Activated CD8-positive, alpha-beta T cell treated with anti-CD3 and anti-CD28 coated beads for 36 hours (primary cell): ENCODE measurements at regions not wholly inside any gene's neighbourhood (a gene's known extent, or its start where the extent isn't known, plus 50 kb on each side); places are given as distances from the start of the nearest gene placed in this dataset.

Experiments used
- ATAC-seq: fragments of 200-7000 bp; cut with Tn5 transposase; one replicate; pipeline ENCODE4 v1.10.0; 2021; ENCODE audit warnings: mild to moderate bottlenecking, moderate library complexity
- CTCF ChIA-PET: fragments of 350-600 bp; sonication (Branson Sonifier 250); formaldehyde crosslinking; loops from one replicate; lab custom pipeline; 2021; ENCODE audit warnings: antibody characterized with exemption; lab: Charles Lee
- POLR2A ChIA-PET: fragments of 350-600 bp; sonication (Branson Sonifier 250); formaldehyde crosslinking; loops from one replicate; lab custom pipeline; 2021; ENCODE audit warnings: antibody characterized with exemption; lab: Charles Lee
- DNase-seq: peaks from one replicate; pipeline ENCODE4 v3.0.0-alpha.2; 2020
- H3K27ac Mint-ChIP-seq: one replicate; pipeline ENCODE4 v1.8.0; 2021; ENCODE audit warnings: mild to moderate bottlenecking, mixed read lengths
- H3K27me3 Mint-ChIP-seq: one replicate; pipeline ENCODE4 v1.8.0; 2021; ENCODE audit warnings: mixed read lengths
- H3K36me3 Mint-ChIP-seq: one replicate; pipeline ENCODE4 v1.8.0; 2021; ENCODE audit warnings: low read depth, mixed read lengths
- H3K4me1 Mint-ChIP-seq: one replicate; pipeline ENCODE4 v1.8.0; 2021; ENCODE audit warnings: low read depth, mixed read lengths
- H3K4me3 Mint-ChIP-seq: one replicate; pipeline ENCODE4 v1.8.0; 2021; ENCODE audit warnings: mild to moderate bottlenecking, moderate library complexity, mixed read lengths
- H3K9me3 Mint-ChIP-seq: one replicate; pipeline ENCODE4 v1.8.0; 2021; ENCODE audit warnings: mixed read lengths
- intact Hi-C: fragments of 100-400 bp; cut with micrococcal nuclease; formaldehyde crosslinking; loops from one replicate; pipeline ENCODE4 v1.10.0; 2022
- TF ChIP-seq, protein P1 (sequence below): fragments of 200-600 bp; IDR thresholded peaks from one replicate; pipeline ENCODE4 v1.8.0; 2022; ENCODE audit warnings: antibody characterized with exemption, mild to moderate bottlenecking

DNA sequence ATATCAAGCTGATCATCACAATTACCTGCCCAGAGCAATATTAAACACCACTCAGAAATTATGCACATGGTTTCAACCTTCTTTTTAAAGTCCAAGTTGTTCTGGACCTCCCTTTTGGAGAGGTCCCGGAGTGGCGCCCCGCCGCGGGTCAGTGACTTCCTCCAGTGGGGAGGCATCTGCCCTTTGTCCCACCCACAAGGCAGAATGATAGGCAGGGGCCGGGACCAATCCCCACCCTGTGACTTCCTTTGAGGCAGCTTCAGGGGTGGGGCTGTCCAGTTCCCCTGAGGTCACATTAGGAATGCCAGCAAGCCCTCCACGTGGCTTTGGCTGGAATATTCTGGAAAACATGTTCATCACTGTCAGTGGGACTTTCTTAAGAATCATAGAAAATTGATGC is 207.0 kb downstream of the ANKRD60 start:
- peaks cover 7% of the 10 kb centered on the region for H3K4me1 Mint-ChIP-seq
- no peaks in the 10 kb centered on the region for H3K9me3 Mint-ChIP-seq
- no peaks in the 10 kb centered on the region for H3K36me3 Mint-ChIP-seq
- intact Hi-C loops = no loop called here
- TF ChIP-seq, protein P1, sequence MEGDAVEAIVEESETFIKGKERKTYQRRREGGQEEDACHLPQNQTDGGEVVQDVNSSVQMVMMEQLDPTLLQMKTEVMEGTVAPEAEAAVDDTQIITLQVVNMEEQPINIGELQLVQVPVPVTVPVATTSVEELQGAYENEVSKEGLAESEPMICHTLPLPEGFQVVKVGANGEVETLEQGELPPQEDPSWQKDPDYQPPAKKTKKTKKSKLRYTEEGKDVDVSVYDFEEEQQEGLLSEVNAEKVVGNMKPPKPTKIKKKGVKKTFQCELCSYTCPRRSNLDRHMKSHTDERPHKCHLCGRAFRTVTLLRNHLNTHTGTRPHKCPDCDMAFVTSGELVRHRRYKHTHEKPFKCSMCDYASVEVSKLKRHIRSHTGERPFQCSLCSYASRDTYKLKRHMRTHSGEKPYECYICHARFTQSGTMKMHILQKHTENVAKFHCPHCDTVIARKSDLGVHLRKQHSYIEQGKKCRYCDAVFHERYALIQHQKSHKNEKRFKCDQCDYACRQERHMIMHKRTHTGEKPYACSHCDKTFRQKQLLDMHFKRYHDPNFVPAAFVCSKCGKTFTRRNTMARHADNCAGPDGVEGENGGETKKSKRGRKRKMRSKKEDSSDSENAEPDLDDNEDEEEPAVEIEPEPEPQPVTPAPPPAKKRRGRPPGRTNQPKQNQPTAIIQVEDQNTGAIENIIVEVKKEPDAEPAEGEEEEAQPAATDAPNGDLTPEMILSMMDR = no peak
- ChIA-PET POLR2A (no interaction called here), CTCF (no interaction called here)
- ATAC-seq (no peak), DNase-seq (peak; percentile 11)
- H3K27ac Mint-ChIP-seq = no peak overlapping the region
- no peak overlapping the region for H3K4me3 Mint-ChIP-seq
- H3K27me3 Mint-ChIP-seq = peaks cover 7% of the 10 kb centered on the region

DNA sequence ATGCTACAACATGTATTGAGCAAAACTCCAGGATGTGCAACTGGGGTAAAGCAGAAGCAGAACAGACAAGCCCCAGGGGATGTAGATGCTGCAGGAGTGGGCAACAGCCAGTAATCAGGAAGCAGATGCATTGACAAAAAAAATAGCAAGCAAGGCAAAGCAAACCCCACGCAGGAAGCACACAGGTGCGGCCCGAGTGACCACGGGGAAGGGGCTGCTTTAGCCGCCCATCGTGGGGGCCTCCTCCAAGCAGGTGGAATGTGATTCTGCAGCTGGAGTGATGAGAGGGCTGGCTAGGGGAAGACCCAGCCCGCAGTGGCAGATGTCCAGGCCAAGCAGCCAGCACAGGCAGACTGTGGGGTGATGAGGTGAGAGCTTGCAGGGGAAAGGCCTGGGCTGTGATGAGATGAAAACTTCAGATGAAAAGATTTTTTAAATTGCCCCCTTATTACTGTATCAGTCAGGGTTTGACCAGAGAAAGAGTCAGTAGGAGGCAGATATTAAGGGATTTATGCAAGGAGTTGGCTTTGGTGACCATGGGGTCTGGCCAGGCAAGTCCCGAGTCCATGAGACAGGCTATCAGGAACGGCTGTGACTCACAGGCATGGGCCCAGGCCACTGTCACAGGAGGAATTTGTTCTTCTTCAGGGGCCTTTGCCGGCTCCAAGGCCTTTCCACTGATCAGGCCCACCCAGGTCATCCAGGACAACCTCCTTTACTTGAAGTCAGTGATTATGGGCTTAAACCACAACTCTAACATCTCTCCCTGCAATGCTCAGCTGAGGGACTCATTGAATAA is 207.6 kb downstream of the ANKRD60 start:
- intact Hi-C loops = no loop called here

DNA sequence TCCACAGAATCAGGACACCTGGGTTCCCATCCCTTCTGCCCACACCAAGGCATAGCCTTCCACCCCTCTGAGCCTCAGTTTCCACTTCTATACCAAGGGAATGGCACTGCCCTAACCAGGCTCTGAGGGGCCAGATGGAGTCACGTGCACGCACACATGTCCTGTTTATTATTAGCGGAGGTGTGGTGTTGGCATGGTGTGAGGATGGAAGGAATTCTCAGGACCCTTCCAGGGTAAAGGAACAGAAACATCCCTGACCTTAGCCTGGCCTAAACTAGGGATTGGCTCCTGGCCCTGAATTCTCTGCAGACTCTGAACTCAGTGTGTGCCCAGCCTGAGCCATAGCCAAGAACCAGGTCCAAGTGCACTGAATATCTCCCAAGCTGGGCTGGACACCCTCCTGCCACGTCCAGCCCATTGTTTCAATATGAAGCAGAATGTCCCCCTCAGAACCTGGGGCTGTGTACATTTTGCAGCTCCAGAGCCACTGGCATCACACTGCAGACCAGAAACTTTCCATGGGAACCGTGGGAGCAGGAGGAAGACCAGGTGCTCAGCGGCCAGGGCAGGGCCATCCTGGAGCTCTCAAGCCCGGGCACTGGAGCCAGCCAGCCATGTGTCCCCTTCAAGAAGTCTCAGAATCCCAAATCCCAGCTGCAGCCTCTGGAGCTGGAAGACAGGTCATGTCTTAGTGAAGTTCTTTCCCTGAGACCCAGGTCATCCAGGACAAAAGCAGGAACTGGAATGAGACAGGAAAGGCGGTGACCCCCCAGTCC is 208.4 kb downstream of the ANKRD60 start:
- Mint-ChIP-seq H3K27me3 (peaks cover 10% of the 10 kb centered on the region), H3K9me3 (no peaks in the 10 kb centered on the region), H3K4me1 (peaks cover 10% of the 10 kb centered on the region), H3K27ac (no peak overlapping the region), H3K4me3 (no peak overlapping the region), H3K36me3 (no peaks in the 10 kb centered on the region)
- ChIA-PET POLR2A (no interaction called here), CTCF (no interaction called here)
- DNase-seq (no peak), ATAC-seq (no peak)
- TF ChIP-seq, protein P1 = no peak
- intact Hi-C loops = no loop called here

More for the DNA sequence above, 207.6 kb downstream of the ANKRD60 start:
- Mint-ChIP-seq H3K27me3 (peaks cover 7% of the 10 kb centered on the region), H3K4me3 (no peak overlapping the region), H3K36me3 (no peaks in the 10 kb centered on the region), H3K9me3 (no peaks in the 10 kb centered on the region), H3K27ac (no peak overlapping the region), H3K4me1 (peaks cover 7% of the 10 kb centered on the region)
- TF ChIP-seq, protein P1 = no peak
- POLR2A ChIA-PET = no interaction called here
- no peak for DNase-seq
- CTCF ChIA-PET = no interaction called here
- no peak for ATAC-seq

DNA sequence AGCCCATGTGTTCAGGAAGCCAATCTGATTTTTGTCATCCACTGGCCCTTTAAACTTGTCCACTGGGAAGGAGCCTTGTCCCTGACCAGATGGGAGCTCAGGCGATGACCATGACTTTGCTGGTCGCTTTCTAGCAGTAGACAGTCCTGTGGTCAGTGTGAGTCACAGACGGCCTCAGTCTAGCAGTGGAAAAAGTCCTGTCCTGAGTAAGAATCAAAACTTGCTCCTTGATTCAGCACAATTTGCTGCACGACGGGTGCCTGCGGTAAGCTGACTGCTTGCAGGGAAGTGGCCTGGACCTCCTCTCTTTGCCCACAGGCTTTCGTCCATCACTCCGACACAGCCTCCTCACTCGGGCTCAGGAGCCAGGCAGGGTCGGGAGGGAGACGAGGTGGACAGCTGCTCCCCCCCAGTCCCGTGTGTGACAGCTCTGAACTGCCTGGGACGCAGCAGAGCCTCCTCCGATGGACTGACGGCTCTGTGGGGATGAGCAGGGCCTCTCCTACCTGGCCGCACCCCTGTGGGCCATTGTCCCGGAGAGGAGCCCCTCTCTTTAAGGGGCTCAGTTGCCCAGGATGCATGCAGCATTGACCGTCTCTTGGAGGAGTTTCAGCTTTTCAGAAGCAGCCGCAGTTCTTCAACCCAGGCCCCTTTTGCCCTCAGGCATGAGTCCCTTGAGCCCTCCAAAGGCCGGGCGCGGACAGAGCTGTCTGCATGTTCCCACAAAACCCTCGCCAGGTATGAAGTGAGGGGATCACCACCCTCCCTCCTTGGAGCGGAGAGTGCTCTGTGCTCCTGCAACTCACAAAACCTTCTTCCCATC is 209.2 kb downstream of the ANKRD60 start:
- no peak for ATAC-seq
- TF ChIP-seq, protein P1 = no peak
- no peak overlapping the region for H3K27ac Mint-ChIP-seq
- no peak overlapping the region for H3K4me3 Mint-ChIP-seq
- no peaks in the 10 kb centered on the region for H3K36me3 Mint-ChIP-seq
- CTCF ChIA-PET = no interaction called here
- H3K4me1 Mint-ChIP-seq = peaks cover 18% of the 10 kb centered on the region
- POLR2A ChIA-PET = no interaction called here
- no peaks in the 10 kb centered on the region for H3K9me3 Mint-ChIP-seq
- H3K27me3 Mint-ChIP-seq = peaks cover 10% of the 10 kb centered on the region
- intact Hi-C loops = no loop called here
- no peak for DNase-seq
